H1 (cell line): ENCODE measurements at regions not wholly inside any gene's neighbourhood (a gene's known extent, or its start where the extent isn't known, plus 50 kb on each side); places are given as distances from the start of the nearest gene placed in this dataset.

Experiments used
- CTCF ChIA-PET: fragments of 300-600 bp; sonication (Branson Sonifier 250); formaldehyde crosslinking; loops from one replicate; lab custom pipeline; 2021; ENCODE audit not compliant: partially characterized antibody; lab: Charles Lee
- POLR2A ChIA-PET: fragments of 300-600 bp; sonication (Branson Sonifier 250); formaldehyde crosslinking; loops from one replicate; lab custom pipeline; 2021; ENCODE audit warnings: inconsistent platforms; ENCODE audit not compliant: partially characterized antibody; lab: Charles Lee
- DNase-seq, 2 experiments: peaks; one replicate each; pipeline versions ENCODE4 v3.0.0 to v3.0.0-alpha.2; 2010 to 2022; ENCODE audit warnings: low spot score in 2 of 2, low read depth in 1 of 2, mixed read lengths in 1 of 2
- FAIRE-seq: peaks from 2 replicates; lab custom pipeline; 2011; peaks lifted over from hg19 to GRCh38; lab: Jason Lieb, UNC
- H2AFZ ChIP-seq: 2 replicates; pipeline ENCODE4 v1.8.1; 2012; ENCODE audit warnings: low read length, inconsistent platforms
- H2AK5ac ChIP-seq: 2 replicates; pipeline ENCODE4 v1.6.1; 2013; ENCODE audit warnings: low read depth, low read length
- H2BK120ac ChIP-seq: replicated peaks from 2 replicates; pipeline ENCODE3; 2013; ENCODE audit warnings: low read depth, low read length, inconsistent platforms
- H2BK12ac ChIP-seq: 2 replicates; pipeline ENCODE4 v1.6.1; 2013; ENCODE audit warnings: low read depth, low read length
- H2BK15ac ChIP-seq: 2 replicates; pipeline ENCODE4 v1.6.1; 2013; ENCODE audit warnings: low read length
- H2BK20ac ChIP-seq: 2 replicates; pipeline ENCODE4 v1.6.1; 2013; ENCODE audit warnings: low read length
- H2BK5ac ChIP-seq: 2 replicates; pipeline ENCODE4 v1.6.1; 2013; ENCODE audit warnings: low read depth, low read length
- H3K14ac ChIP-seq: 2 replicates; pipeline ENCODE4 v1.6.1; 2013; ENCODE audit warnings: inconsistent platforms; ENCODE audit not compliant: insufficient read length
- H3K18ac ChIP-seq: 2 replicates; pipeline ENCODE4 v1.6.1; 2013; ENCODE audit warnings: low read length; ENCODE audit errors: extremely low read depth
- H3K23ac ChIP-seq: 2 replicates; pipeline ENCODE4 v1.6.1; 2013; ENCODE audit warnings: inconsistent platforms; ENCODE audit not compliant: insufficient read length
- H3K23me2 ChIP-seq: 2 replicates; pipeline ENCODE4 v1.6.1; 2013; ENCODE audit warnings: low read depth, low read length
- H3K27ac ChIP-seq: 2 replicates; pipeline ENCODE4 v1.6.1; 2011; ENCODE audit warnings: low read depth, low read length, inconsistent platforms
- H3K27me3 ChIP-seq, 4 experiments: replicated peaks in 1 of 4; 1 replicate in 1 of 4; 2 replicates in 3 of 4; pipeline versions ENCODE4 v1.6.1 to v1.8.1; 2011 to 2013; ENCODE audit warnings: low read length in 3 of 4, mild to moderate bottlenecking in 3 of 4, inconsistent platforms in 2 of 4, mixed read lengths in 2 of 4, moderate library complexity in 1 of 4; ENCODE audit not compliant: control insufficient read depth in 3 of 4, insufficient read depth in 3 of 4; ENCODE audit errors: extremely low read depth in 1 of 4
- H3K36me3 ChIP-seq, 4 experiments: 2 replicates each; pipeline versions ENCODE4 v1.6.1 to v1.8.1; 2011 to 2013; ENCODE audit warnings: mild to moderate bottlenecking in 4 of 4, low read length in 3 of 4, moderate library complexity in 2 of 4, control low read depth in 1 of 4, inconsistent platforms in 1 of 4; ENCODE audit not compliant: insufficient read depth in 4 of 4, control insufficient read depth in 2 of 4
- H3K4ac ChIP-seq: replicated peaks from 2 replicates; pipeline ENCODE3; 2013; ENCODE audit warnings: low read length, low read depth, mixed read lengths, inconsistent platforms; ENCODE audit not compliant: insufficient read length
- H3K4me1 ChIP-seq, 4 experiments: replicated peaks in 1 of 4; 1 replicate in 1 of 4; 2 replicates in 3 of 4; pipeline versions ENCODE4 v1.6.1 to v1.8.1; 2011 to 2013; ENCODE audit warnings: low read length in 3 of 4, inconsistent platforms in 2 of 4, mixed read lengths in 1 of 4; ENCODE audit not compliant: insufficient read depth in 4 of 4, control insufficient read depth in 3 of 4
- H3K4me2 ChIP-seq, 2 experiments: 2 replicates each; pipeline versions ENCODE4 v1.6.1 to v1.8.1; 2011 to 2013; ENCODE audit warnings: low read depth in 2 of 2, low read length in 2 of 2, control low read depth in 1 of 2, inconsistent platforms in 1 of 2, mild to moderate bottlenecking in 1 of 2; ENCODE audit not compliant: insufficient read depth in 1 of 2
- H3K4me3 ChIP-seq, 4 experiments: fragments of 200-600, 300-600 bp in 1 of 4; sonication (generic), shearing (Covaris generic), sonication (Bioruptor Twin) in 1 of 4; 2 replicates each; pipeline versions ENCODE4 v1.5.1 to v1.8.1; 2011 to 2016; ENCODE audit warnings: low read length in 4 of 4, low read depth in 3 of 4, control low read depth in 2 of 4, inconsistent platforms in 2 of 4, mild to moderate bottlenecking in 2 of 4, mixed read lengths in 1 of 4, moderate library complexity in 1 of 4; ENCODE audit not compliant: insufficient read depth in 2 of 4; ENCODE audit errors: extremely low read depth in 1 of 4
- H3K56ac ChIP-seq: replicated peaks from 2 replicates; pipeline ENCODE3; 2013; ENCODE audit warnings: low read depth, mild to moderate bottlenecking, mixed read lengths, low read length, inconsistent platforms; ENCODE audit not compliant: insufficient read length
- H3K79me1 ChIP-seq: 2 replicates; pipeline ENCODE4 v1.6.1; 2013; ENCODE audit warnings: low read depth, low read length, control low read depth
- H3K79me2 ChIP-seq, 2 experiments: 2 replicates each; pipeline versions ENCODE4 v1.6.1 to v1.8.1; 2012 to 2013; ENCODE audit warnings: low read length in 2 of 2, mild to moderate bottlenecking in 2 of 2, inconsistent platforms in 1 of 2; ENCODE audit not compliant: insufficient read depth in 2 of 2, control insufficient read depth in 1 of 2
- H3K9ac ChIP-seq, 4 experiments: replicated peaks in 1 of 4; 1 replicate in 1 of 4; 2 replicates in 3 of 4; pipeline versions ENCODE4 v1.6.1 to v1.8.1; 2011 to 2013; ENCODE audit warnings: low read depth in 3 of 4, low read length in 3 of 4, control low read depth in 2 of 4, mild to moderate bottlenecking in 2 of 4, moderate library complexity in 2 of 4, inconsistent platforms in 1 of 4; ENCODE audit errors: extremely low read depth in 1 of 4
- H3K9me3 ChIP-seq, 2 experiments: 2 replicates each; pipeline versions ENCODE4 v1.6.1 to v1.8.1; 2012 to 2013; ENCODE audit warnings: mild to moderate bottlenecking in 2 of 2, moderate library complexity in 2 of 2, control low read depth in 1 of 2, inconsistent platforms in 1 of 2, low read depth in 1 of 2, low read length in 1 of 2, mixed read lengths in 1 of 2; ENCODE audit not compliant: insufficient read depth in 2 of 2
- H4K20me1 ChIP-seq, 2 experiments: replicated peaks in 1 of 2; 2 replicates each; pipeline versions ENCODE3 to v1.8.1; 2011 to 2013; ENCODE audit warnings: inconsistent platforms in 2 of 2, low read length in 2 of 2, mild to moderate bottlenecking in 1 of 2; ENCODE audit not compliant: insufficient read depth in 2 of 2, control insufficient read depth in 1 of 2
- H4K5ac ChIP-seq: 2 replicates; pipeline ENCODE4 v1.6.1; 2013; ENCODE audit warnings: low read length, low read depth, mixed read lengths, inconsistent platforms; ENCODE audit not compliant: insufficient read length
- H4K8ac ChIP-seq: 2 replicates; pipeline ENCODE4 v1.8.0; 2013; ENCODE audit warnings: mild to moderate bottlenecking, moderate library complexity, low read length, inconsistent platforms; ENCODE audit not compliant: insufficient read depth; ENCODE audit errors: extremely low read depth
- H4K91ac ChIP-seq: replicated peaks from 2 replicates; pipeline ENCODE3; 2013; ENCODE audit warnings: low read length, mixed read lengths, inconsistent platforms; ENCODE audit not compliant: insufficient read length
- CBX8 ChIP-seq: fragments of 300-800, 300-1000 bp; sonication (generic); IDR thresholded peaks from 2 replicates; pipeline ENCODE4 v1.7.1; 2016; ENCODE audit warnings: low read depth, low read length, borderline replicate concordance
- CHD2 ChIP-seq: IDR thresholded peaks from 2 replicates; pipeline ENCODE4 v1.6.1; 2012; ENCODE audit warnings: low read length, improper control_type of control experiment
- EGR1 ChIP-seq: IDR thresholded peaks from 2 replicates; pipeline ENCODE4 v1.6.1; 2011; ENCODE audit warnings: low read depth, low read length, borderline replicate concordance
- EZH2 ChIP-seq: fragments of 200-600 bp; sonication (generic); IDR thresholded peaks from 2 replicates; pipeline ENCODE4 v1.7.1; 2012; ENCODE audit warnings: low read depth, mild to moderate bottlenecking, moderate library complexity, low read length, inconsistent platforms; ENCODE audit not compliant: severe bottlenecking
- HDAC6 ChIP-seq: IDR thresholded peaks from one replicate; pipeline ENCODE4 v1.7.1; 2012; ENCODE audit warnings: low read depth, mild to moderate bottlenecking, inconsistent platforms, low read length, moderate library complexity
- KDM1A ChIP-seq: fragments of 200-600, 300-600 bp; sonication (generic); IDR thresholded peaks from 2 replicates; pipeline ENCODE4 v1.7.1; 2016; ENCODE audit warnings: mild to moderate bottlenecking, low read length, borderline replicate concordance
- KDM5A ChIP-seq: fragments of 200-600 bp; IDR thresholded peaks from 2 replicates; pipeline ENCODE4 v1.7.1; 2012; ENCODE audit warnings: mild to moderate bottlenecking, low read length, inconsistent platforms, mixed read lengths
- RAD21 ChIP-seq, 2 experiments: IDR thresholded peaks in 1 of 2; conservative IDR thresholded peaks in 1 of 2; 2 replicates each; pipeline ENCODE4 v1.6.1; 2011; ENCODE audit warnings: low read depth in 2 of 2, low read length in 2 of 2, improper control_type of control experiment in 1 of 2, inconsistent platforms in 1 of 2, mild to moderate bottlenecking in 1 of 2, moderate library complexity in 1 of 2
- RFX5 ChIP-seq: IDR thresholded peaks from 2 replicates; pipeline ENCODE4 v1.6.1; 2011; ENCODE audit warnings: low read depth, low read length, improper control_type of control experiment, borderline replicate concordance
- SIRT6 ChIP-seq: IDR thresholded peaks from one replicate; pipeline ENCODE4 v1.7.1; 2012; ENCODE audit warnings: low read length, inconsistent platforms
- SP2 ChIP-seq: IDR thresholded peaks from 2 replicates; pipeline ENCODE4 v1.6.1; 2012; ENCODE audit warnings: mild to moderate bottlenecking, low read length, inconsistent platforms
- SP4 ChIP-seq: IDR thresholded peaks from 2 replicates; pipeline ENCODE4 v1.6.1; 2012; ENCODE audit warnings: low read length, inconsistent platforms
- WGBS, 2 experiments: shearing (Covaris generic) in 1 of 2; methylation state at CpG; one replicate each; pipeline versions ENCODE4 v1.1.6 to v1.1.7; 2013 to 2015; ENCODE audit warnings: low lambda C conversion rate in 2 of 2, mixed read lengths in 2 of 2, inconsistent platforms in 1 of 2, low coverage in 1 of 2, missing lambda C conversion rate in 1 of 2; ENCODE audit not compliant: insufficient replicate concordance in 2 of 2, insufficient coverage in 1 of 2, insufficient read length in 1 of 2; ENCODE audit errors: extremely low coverage in 1 of 2, missing lambda C conversion rate in 1 of 2; 5-methylcytosine and 5-hydroxymethylcytosine counted together

DNA sequence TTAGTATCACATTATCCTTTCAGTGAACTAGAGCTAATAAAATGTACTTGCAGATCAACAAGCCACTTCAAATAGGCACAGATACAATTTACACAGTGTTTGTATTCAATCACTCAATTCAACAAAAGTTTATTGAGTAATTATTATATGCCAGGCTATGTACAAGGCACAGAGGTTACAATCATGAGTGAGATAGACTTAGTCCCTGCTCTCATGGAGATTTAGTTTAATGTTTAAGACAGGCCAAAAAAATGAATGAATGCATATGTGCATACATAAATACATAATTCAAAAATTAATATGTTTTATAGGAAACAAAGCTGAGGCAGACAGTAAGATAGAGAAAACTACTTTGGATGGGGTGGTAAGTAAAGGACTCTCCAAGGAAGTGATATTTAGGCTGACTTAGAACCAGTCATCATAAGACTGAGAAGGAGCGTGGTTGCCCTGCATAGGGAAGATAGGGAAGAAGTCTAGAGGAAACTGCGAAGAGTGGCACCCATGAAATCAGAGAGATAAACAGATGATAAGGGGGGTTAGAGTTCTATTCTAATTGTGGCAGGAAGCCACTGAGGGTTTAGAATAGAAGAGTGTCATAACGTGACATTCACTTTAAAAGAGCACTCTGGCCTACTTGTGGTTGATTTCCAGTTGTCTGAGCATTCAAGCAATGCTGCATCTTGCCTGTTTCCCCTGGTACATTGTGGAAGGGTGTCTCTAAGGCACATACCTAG is 49.7 kb upstream of the GRAMD2B start:
- no peaks in the 10 kb centered on the region for H3K79me2 ChIP-seq
- no peak overlapping the region for H3K14ac ChIP-seq
- 79% methylated on average over 3 of the region's 3 CpGs; no CpG with 5 or more reads in 1 of the 2 experiments for WGBS, 2 experiments
- no peaks in the 10 kb centered on the region for H3K36me3 ChIP-seq
- no peak overlapping the region for H4K91ac ChIP-seq
- no peak overlapping the region for H3K4me3 ChIP-seq
- H4K8ac ChIP-seq, result no peak overlapping the region
- no peak overlapping the region for H3K4me2 ChIP-seq
- no peak for DNase-seq
- H4K20me1 ChIP-seq, result no peaks in the 10 kb centered on the region
- H3K27me3 ChIP-seq, result no peaks in the 10 kb centered on the region
- H3K56ac ChIP-seq, result no peak overlapping the region
- peak; percentile 63 for FAIRE-seq
- no peaks in the 10 kb centered on the region; the same call in 1 of the 2 replicates for H3K23me2 ChIP-seq
- H3K79me1 ChIP-seq, result no peaks in the 10 kb centered on the region
- H2BK15ac ChIP-seq, result no peak overlapping the region
- no peak overlapping the region for H2BK12ac ChIP-seq
- H4K5ac ChIP-seq, result no peak overlapping the region
- ChIA-PET POLR2A (no interaction called here), CTCF (interaction anchor here (0.5 to 1.2 kb wide), 3 partner anchors 35 to 170 kb away, joined by 3 read pairs; no protein-coding TSS in a partner anchor)
- H2AFZ ChIP-seq, result no peak overlapping the region
- H3K27ac ChIP-seq, result no peak overlapping the region
- H3K9ac ChIP-seq, result no peak overlapping the region
- H3K4me1 ChIP-seq, result peaks cover 9 to 24% (median 21%) of the 10 kb centered on the region in 4 experiments; a peak in 6 of 7 replicates
- H3K9me3 ChIP-seq, result no peaks in the 10 kb centered on the region
- H2AK5ac ChIP-seq, result no peak overlapping the region
- H2BK5ac ChIP-seq, result no peak overlapping the region
- H3K4ac ChIP-seq, result no peak overlapping the region
- TF ChIP-seq SP4 (no peak), RAD21 (IDR thresholded peaks at IDR 0.05 in 1 of 2, conservative IDR thresholded peaks at IDR 0.05 in 1 of 2; ENCODE audit: low read depth in 2 of 2, low read length in 2 of 2) (no peak), CBX8 (no peak), KDM1A (no peak), EZH2 (no peak), CHD2 (no peak), SP2 (no peak), EGR1 (no peak), KDM5A (no peak), SIRT6 (no peak), RFX5 (no peak), HDAC6 (no peak)
- no peak overlapping the region for H3K18ac ChIP-seq
- H2BK20ac ChIP-seq, result no peak overlapping the region
- H3K23ac ChIP-seq, result no peak overlapping the region
- no peak overlapping the region for H2BK120ac ChIP-seq
